OCI-LY1 (cell line): ENCODE measurements at regions not wholly inside any gene's neighbourhood (a gene's known extent, or its start where the extent isn't known, plus 50 kb on each side); places are given as distances from the start of the nearest gene placed in this dataset.

ENCODE experiments used
- CTCF ChIP-seq: fragments of 200-600 bp; sonication (generic), shearing (Covaris generic); IDR thresholded peaks from 2 replicates; pipeline ENCODE4 v1.5.1; 2017; ENCODE audit warnings: mild to moderate bottlenecking, antibody characterized with exemption, low read length, moderate library complexity, mixed read lengths
- EZH2 ChIP-seq: fragments of 200-600 bp; sonication (generic), shearing (Covaris generic); IDR thresholded peaks from 2 replicates; pipeline ENCODE4 v1.8.0; 2017; ENCODE audit warnings: borderline replicate concordance, mixed run types, mild to moderate bottlenecking, antibody characterized with exemption, low read length, moderate library complexity, mixed read lengths

- TF ChIP-seq CTCF: no peak
- no peak for TF ChIP-seq EZH2
Observed at GRCh38 chr3:187807086-187807862, 62.0 kb upstream of the BCL6 start.
